GM19455 (cell line): ENCODE measurements at regions not wholly inside any gene's neighbourhood (a gene's known extent, or its start where the extent isn't known, plus 50 kb on each side); places are given as distances from the start of the nearest gene placed in this dataset.

Experiments
- ATAC-seq: cut with Tn5 transposase; IDR thresholded peaks from one replicate; pipeline ENCODE4 v1.9.1; 2021; ENCODE audit not compliant: unreplicated experiment

- no peak for ATAC-seq
Measured at GRCh38 chr7:8932751-8933150, 499.3 kb downstream of the NXPH1 start.

DNA sequence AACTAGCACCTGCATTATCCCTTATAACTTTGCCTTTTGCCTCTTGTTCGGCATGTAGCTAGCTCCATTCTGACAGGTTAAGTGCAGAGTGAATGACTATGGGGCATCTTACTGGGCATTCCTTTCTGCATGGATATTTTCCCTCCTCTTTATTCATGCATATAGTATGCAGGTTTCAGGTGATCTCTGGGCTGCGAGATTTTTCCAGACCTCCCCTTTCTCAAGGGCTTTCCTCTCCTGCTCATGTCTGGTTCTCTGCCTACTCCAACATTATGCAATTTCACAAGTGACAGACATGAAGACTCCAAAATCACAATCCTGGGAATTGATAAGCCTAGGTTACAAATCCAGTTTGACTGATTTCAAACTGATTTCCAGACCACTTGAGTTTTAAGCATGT lies 503.8 kb downstream of the NXPH1 start:
- ATAC-seq, result no peak

DNA sequence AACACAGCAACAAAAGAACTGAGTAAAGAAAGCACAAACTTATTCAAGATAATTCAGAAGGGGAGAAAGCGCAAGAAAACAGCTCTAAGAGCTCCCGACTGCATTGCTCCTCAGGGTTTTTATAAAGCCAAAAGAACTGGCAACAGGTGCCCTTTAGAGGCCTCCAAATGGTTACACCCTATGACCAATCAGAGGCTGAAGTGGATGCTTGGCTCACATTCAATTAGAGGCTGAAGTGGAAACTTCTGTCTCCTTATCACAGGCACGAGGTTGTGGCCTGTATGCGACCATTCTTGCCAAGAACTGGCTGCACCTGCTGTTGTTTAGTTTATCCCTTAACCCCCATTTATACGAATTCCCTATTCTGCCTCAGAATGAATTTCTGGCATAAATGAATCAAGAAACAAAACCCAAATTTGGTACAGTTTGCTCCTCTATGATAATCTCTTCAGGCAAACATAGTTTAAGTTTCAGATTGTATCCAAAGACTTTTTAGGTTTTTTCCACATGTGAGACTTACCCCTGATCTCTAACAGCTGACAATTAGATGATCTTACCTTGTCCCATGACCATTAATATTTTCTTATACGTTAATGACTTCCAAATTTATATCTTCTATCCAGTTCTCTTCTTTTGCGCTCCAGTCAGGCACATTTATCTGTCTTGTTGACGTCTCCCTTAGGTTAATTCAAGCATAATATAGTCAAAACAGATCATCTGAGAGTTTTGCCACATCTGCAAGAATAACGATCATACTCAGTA lies 504.8 kb downstream of the NXPH1 start:
- no peak for ATAC-seq

- ATAC-seq, result no peak
Measured at GRCh38 chr7:8939446-8939845, 506.0 kb downstream of the NXPH1 start.

DNA sequence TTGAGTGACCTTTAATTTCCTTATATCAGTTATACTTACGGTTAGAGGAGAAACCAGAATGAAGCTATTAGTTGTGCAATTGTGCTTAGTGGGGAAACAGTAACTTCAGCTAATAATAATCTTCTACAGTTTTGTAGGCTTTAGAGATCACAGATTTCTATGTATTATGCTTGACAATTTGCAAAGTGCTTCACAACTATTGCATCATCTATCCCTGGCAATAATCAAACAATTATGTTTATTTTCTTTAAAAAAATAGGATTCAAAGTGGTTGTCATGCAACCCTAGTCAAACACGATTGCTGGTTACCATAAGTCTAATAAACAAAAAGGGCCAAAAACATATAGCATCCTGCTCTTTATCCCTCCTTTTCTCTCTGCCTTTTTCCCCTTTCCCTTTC lies 530.3 kb downstream of the NXPH1 start:
- no peak for ATAC-seq

- ATAC-seq, result no peak
Measured at GRCh38 chr7:8965177-8965576, 531.8 kb downstream of the NXPH1 start.

GRCh38 chr7:8973601-8974000 lies 540.2 kb downstream of the NXPH1 start:
- no peak for ATAC-seq

DNA sequence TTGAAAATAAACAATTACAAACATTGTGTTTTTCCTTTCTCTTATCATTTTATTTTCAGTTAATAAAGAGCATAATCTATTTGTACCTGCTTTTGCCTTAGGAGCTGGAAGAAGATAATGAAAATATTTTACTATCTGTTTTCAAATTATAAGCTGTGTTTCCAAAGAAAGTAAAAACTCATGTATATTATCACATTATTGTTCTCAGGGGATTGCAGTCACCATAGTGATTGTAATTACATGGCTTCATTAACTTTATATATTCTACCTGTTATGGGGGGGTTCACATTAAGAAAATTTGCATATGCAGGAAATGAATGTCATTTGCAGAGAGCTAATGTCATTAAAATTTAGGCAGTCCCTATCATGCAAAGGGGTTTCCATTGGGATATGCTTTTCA lies 542.3 kb downstream of the NXPH1 start:
- ATAC-seq, result no peak

- ATAC-seq, result no peak
Measured at GRCh38 chr7:8982338-8982992, 549.1 kb downstream of the NXPH1 start.

- ATAC-seq, result no peak
Measured at GRCh38 chr7:8985255-8985654, 551.8 kb downstream of the NXPH1 start.

- no peak for ATAC-seq
Measured at GRCh38 chr7:8988267-8988666, 554.9 kb downstream of the NXPH1 start.

DNA sequence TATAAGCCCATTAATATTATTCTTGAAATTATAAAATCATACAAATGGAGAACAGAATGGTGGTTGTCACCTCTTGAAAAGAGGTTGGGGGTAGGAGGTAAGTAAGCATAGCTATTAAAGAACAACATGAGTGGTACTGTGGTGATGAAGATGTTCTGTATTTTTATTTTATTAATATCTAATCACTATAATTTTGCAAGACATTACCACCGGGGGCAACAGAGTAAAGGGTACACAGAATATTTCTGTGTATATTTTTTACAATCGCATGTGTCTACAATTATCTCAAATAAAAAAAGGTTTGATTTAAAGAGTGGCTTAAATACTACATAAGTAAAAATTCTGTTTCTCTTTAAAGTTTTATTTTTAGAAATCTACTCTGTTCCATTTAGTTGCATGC lies 557.8 kb downstream of the NXPH1 start:
- ATAC-seq, result no peak

DNA sequence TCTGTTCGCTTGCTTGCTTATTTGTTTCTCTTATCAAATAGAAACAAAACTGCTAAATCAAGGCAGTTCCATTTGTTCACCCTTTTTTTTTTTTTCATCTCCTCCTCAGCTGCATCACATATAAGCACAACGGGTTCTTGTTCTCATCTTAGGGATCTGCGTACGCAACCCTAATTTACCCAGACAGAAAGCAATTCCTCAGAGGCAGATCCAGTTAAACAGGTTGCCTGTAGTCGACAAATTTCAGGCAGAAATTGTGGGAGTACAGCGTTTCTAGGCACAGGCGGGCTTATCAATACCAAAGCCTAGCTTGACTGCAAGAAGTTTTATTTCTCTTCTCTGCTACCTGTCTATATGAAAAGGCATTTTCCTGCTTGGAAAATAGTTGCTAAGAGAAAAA lies 565.4 kb downstream of the NXPH1 start:
- no peak for ATAC-seq

- no peak for ATAC-seq
Measured at GRCh38 chr7:9013940-9014339, 580.5 kb downstream of the NXPH1 start.

GRCh38 chr7:9017286-9017685 lies 583.9 kb downstream of the NXPH1 start:
- ATAC-seq, result no peak

DNA sequence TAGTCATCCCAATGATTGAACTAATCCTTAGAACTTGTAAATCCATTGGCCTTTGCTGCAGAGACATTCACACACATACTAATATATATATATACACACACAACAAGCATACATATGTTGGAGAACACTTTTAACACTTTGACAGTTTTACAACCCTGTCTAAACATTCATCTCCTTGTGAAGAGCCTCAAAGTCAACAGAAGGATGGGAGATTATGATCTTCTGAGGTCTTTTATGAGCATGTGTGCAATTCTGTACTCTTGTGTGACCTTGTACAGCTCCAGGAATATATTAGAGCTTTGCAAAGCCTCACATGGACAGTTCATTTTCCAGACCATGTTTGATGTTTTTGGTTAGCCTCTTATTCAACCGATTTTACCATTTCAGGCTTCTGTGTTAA lies 589.0 kb downstream of the NXPH1 start:
- no peak for ATAC-seq

DNA sequence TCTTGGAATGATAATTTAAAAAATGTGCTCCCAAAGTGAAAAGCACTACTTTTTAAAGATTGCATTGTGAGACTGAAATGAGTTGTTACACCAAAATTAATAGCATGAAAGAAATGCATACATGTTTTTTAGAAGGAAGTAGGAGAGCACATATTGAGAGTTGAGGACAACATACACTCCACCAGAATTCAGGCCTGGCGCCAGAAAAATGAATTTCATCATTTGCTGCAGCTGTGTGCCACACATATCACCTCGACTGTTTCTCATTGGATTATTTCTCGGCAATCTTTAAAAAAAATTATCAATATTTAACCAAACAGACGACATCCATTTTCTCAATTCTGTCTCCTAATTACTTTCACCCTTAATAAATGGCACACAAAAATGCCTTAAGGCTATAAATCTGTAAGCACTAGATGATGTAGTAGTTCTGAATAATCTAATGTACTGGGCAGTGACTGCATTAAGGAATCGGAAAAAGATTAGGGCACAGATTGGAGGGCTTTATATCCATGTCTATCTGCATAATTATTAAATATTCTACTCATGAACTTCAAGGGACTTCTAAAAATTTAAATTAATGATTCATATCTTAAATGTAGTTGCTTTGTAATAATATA lies 590.4 kb downstream of the NXPH1 start:
- no peak for ATAC-seq

- ATAC-seq, result no peak
Measured at GRCh38 chr7:9026121-9026520, 592.7 kb downstream of the NXPH1 start.

DNA sequence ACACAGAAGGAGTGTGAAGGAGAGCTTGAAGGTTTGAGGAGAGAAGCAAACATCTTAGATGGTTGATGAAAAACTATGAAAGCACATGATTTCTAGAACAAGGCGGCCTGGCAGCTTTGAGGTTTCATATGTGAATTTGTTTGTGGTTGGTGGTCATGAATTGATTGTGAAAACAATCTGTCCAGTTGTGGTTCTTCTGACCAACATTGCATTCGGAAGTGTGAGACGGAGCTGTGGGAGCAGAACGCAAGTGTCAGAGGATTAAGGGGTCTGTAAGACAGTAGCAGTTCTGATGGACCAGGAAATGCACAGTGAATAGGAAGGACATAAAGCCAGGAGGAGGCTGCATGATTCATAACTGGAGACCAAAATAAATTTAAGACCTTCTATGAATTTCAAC lies 594.6 kb downstream of the NXPH1 start:
- ATAC-seq, result no peak

DNA sequence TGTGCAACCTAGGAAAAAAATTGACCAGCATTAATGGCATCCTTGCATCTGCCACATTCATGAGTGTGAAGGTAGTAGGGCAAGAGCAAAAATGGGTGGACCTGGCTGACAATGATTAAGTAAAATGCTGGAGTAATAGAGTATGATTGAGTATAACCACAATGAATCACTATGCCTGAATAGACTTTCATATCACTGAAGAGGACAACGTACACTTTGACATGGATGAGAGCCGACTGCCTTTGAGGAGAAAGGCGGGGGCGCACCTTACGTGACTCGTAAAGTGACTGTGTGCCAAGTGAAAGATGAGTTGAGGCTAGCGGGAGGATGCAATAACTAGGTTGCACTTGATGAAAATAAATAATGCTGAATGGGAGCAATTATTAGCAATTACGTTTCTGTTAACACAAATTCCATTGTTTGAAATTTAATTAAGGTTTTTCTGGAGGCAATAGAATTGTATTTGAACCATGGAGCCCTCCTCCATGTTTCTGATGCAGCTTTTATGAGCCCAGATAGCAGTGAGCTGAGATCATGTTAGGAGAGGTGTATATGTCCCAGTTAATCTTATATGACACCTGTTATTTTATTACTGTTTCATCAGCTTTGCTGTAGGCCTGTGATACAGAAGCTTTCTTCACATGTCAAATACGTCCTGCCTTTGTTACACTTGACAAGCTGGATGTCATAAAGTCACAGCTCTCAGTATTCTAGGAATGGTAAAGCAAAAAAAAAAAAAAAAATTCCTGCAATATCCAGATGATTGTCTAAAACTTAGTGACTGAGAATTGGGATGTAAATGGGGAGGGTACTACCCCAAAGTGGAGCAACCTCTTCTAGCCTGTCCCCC lies 596.5 kb downstream of the NXPH1 start:
- no peak for ATAC-seq

DNA sequence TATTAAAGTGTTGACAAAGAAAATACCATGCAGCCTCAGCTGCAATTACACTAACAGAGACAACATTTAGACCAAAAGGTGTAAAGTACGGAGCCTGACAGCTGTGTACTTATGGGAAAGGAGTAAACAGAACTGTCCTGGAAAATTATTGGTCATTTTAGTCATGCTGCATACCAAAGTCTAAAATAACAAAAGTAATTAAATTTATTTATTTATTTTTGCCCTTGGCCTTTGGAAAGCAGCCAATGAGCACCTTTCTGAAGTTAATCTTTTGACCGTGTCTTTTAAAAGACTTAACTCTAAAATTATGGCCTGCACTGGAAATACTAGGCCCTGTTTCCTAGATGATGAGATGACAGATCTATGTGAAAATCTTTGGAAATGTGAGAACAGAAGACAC lies 597.6 kb downstream of the NXPH1 start:
- no peak for ATAC-seq
